ENCODE measurements at regions not wholly inside any gene's neighbourhood (a gene's known extent, or its start where the extent isn't known, plus 50 kb on each side); places are given as distances from the start of the nearest gene placed in this dataset.

DNA sequence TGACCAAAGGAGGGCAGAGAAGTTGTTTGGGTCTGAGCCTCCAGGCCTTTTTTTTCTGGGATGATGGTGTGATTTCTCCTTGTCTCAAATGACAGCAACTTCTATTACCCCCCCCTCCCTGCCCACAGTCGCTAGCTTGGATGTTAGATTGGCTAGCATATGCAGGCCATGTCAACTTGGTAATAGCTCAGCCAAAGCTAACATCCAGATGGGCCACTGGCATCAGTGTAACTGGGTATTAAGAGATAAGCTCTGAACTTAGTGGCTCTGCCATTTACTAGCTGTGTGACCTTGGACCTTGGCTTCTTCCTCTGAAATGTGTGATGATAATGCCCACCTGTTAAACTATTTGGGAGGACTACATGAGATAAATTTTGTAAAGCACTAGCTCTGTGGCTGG lies 86.9 kb upstream of the TSPAN2 start:
- no peak for TF ChIP-seq CTCF (IDR thresholded peaks at IDR 0.05)
- no peak for TF ChIP-seq EZH2 (IDR thresholded peaks at IDR 0.05)

Measured in neural progenitor cell (in vitro differentiated cells).